HG03159 (cell line): ENCODE measurements at regions not wholly inside any gene's neighbourhood (a gene's known extent, or its start where the extent isn't known, plus 50 kb on each side); places are given as distances from the start of the nearest gene placed in this dataset.

Source experiments
- ATAC-seq: cut with Tn5 transposase; IDR thresholded peaks from one replicate; pipeline ENCODE4 v1.9.1; 2021; ENCODE audit warnings: mild to moderate bottlenecking, moderate library complexity; ENCODE audit not compliant: unreplicated experiment

GRCh38 chr15:70409388-70409787 lies 311.7 kb upstream of the TLE3 start:
- no peak for ATAC-seq

- no peak for ATAC-seq
Measured at GRCh38 chr15:70407955-70408354, 310.2 kb upstream of the TLE3 start.

- ATAC-seq = no peak
Measured at GRCh38 chr15:70407336-70407670, 309.6 kb upstream of the TLE3 start.

GRCh38 chr15:70406617-70407335 lies 309.1 kb upstream of the TLE3 start:
- no peak for ATAC-seq

GRCh38 chr15:70401709-70402108 lies 304.0 kb upstream of the TLE3 start:
- no peak for ATAC-seq

- no peak for ATAC-seq
Measured at GRCh38 chr15:70400766-70401541, 303.2 kb upstream of the TLE3 start.

GRCh38 chr15:70399204-70399603 lies 301.5 kb upstream of the TLE3 start:
- no peak for ATAC-seq

- no peak for ATAC-seq
Measured at GRCh38 chr15:70398694-70399093, 301.0 kb upstream of the TLE3 start.

- ATAC-seq = no peak
Measured at GRCh38 chr15:70396807-70397206, 299.1 kb upstream of the TLE3 start.

- no peak for ATAC-seq
Measured at GRCh38 chr15:70395164-70395563, 297.4 kb upstream of the TLE3 start.

- no peak for ATAC-seq
Measured at GRCh38 chr15:70390723-70391122, 293.0 kb upstream of the TLE3 start.

GRCh38 chr15:70387993-70388392 lies 290.3 kb upstream of the TLE3 start:
- no peak for ATAC-seq

GRCh38 chr15:70387081-70387480 lies 289.4 kb upstream of the TLE3 start:
- no peak for ATAC-seq

- ATAC-seq = no peak
Measured at GRCh38 chr15:70385711-70386110, 288.0 kb upstream of the TLE3 start.

- no peak for ATAC-seq
Measured at GRCh38 chr15:70385052-70385451, 287.3 kb upstream of the TLE3 start.

- ATAC-seq = no peak
Measured at GRCh38 chr15:70383856-70384255, 286.1 kb upstream of the TLE3 start.

GRCh38 chr15:70382762-70383458 lies 285.2 kb upstream of the TLE3 start:
- no peak for ATAC-seq

GRCh38 chr15:70382009-70382749 lies 284.5 kb upstream of the TLE3 start:
- no peak for ATAC-seq

GRCh38 chr15:70379938-70380883 lies 282.5 kb upstream of the TLE3 start:
- ATAC-seq = no peak

- no peak for ATAC-seq
Measured at GRCh38 chr15:70379134-70379533, 281.4 kb upstream of the TLE3 start.
